Activated CD8-positive, alpha-beta memory T cell treated with anti-CD3 and anti-CD28 coated beads, Interleukin-2, amount 50 U/mL, for 1 hour (primary cell): ENCODE measurements at regions not wholly inside any gene's neighbourhood (a gene's known extent, or its start where the extent isn't known, plus 50 kb on each side); places are given as distances from the start of the nearest gene placed in this dataset.

ENCODE experiments used
- DNase-seq: peaks from one replicate; pipeline ENCODE4 v3.0.0-alpha.2; 2020; ENCODE audit errors: extremely low read depth

- DNase-seq, result no peak
These were observed 82.5 kb upstream of the NAALADL2 start for GRCh38 chr3:174776636-174777035.

DNA sequence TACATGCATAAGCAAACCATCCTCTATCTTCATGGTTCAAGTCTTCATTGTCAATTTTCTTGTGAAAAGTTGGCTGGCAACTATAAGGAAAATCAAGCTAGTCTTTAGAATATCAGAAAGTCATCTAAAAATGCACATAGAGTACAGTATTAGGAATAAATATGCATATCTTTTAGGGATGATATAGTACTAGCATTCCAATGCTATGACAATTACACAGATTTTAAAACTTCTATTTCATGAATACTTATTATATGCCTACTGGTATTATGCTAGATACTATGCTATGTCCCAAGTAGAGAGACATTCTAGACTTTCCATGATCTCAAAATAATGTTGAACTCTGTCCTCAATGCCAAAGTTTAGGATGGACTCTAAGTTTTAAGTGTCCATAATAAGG lies 81.3 kb upstream of the NAALADL2 start:
- DNase-seq, result no peak

GRCh38 chr3:174783502-174783901 lies 75.6 kb upstream of the NAALADL2 start:
- DNase-seq, result no peak

DNA sequence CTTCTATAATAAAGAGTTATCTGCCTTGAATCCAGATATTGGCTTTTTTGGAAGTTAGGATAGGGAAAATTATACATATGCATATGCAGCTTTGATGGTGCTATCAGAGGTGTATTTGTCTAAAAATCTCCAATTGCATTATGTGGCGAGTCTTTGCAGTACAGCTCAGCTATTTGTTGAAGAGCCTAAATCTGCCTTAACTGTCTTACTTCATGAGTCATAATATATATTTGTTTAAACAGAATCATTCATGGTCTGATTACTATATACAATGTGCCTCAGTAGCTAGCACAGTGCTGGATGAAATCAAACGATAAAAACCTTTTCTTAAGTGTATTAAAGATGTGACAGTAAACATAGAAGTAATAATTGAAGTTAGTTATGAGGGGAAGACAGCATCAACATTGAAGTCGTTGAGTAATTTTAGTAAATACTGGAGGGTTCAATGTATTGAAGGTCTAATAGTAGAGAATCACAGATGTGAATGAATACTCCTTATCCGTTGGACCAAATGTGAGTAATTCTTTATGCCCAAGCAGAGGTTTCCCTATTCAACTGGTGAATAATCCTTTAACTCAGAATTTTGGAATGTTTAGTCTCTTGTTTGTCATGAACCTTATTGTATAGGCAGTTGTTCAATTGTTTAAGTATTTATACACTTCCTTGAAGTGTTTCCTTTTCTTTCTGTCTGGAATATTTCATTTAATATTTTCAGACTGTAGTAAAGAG lies 74.8 kb upstream of the NAALADL2 start:
- DNase-seq, result no peak

- no peak for DNase-seq
These were observed 72.3 kb upstream of the NAALADL2 start for GRCh38 chr3:174786825-174787224.

- DNase-seq, result no peak
These were observed 68.0 kb upstream of the NAALADL2 start for GRCh38 chr3:174791161-174791560.

DNA sequence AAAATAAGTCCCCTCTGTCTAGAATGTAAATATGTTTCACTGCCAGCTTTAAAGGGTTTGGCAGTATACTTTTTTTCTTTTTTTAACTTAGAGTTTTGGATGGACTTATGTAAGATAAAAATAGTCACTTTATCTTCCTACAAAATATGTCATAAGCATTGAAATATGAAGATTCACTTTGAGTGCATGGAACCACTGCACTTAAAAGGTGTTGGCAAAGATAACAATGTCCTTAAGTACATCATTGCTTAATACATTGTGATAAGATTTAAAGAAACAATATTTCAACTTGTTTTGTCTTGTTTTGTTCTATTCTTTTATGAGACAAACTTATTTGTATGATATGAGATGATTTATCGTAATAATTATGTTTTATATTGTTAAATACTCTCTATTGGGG lies 66.3 kb upstream of the NAALADL2 start:
- no peak for DNase-seq
